GM19328 (cell line): ENCODE measurements at regions not wholly inside any gene's neighbourhood (a gene's known extent, or its start where the extent isn't known, plus 50 kb on each side); places are given as distances from the start of the nearest gene placed in this dataset.
A peak's percentile ranks its signal among the peaks of the same experiment; 100 is the strongest.

ENCODE experiments used
- ATAC-seq: cut with Tn5 transposase; IDR thresholded peaks from one replicate; pipeline ENCODE4 v1.9.1; 2021; ENCODE audit warnings: mild to moderate bottlenecking, moderate library complexity; ENCODE audit not compliant: unreplicated experiment

GRCh38 chr21:24046829-24047443, 1560.3 kb downstream of the MRPL39 start:
- ATAC-seq: no peak

GRCh38 chr21:24045775-24046215, 1561.5 kb downstream of the MRPL39 start:
- ATAC-seq: no peak

GRCh38 chr21:24045373-24045772, 1561.9 kb downstream of the MRPL39 start:
- no peak for ATAC-seq

GRCh38 chr21:24042687-24043086, 1564.6 kb downstream of the MRPL39 start:
- ATAC-seq: no peak

GRCh38 chr21:24032709-24033232, 1574.5 kb downstream of the MRPL39 start:
- no peak for ATAC-seq

- ATAC-seq: no peak
Observed at GRCh38 chr21:24027396-24027795, 1579.9 kb downstream of the MRPL39 start.

- ATAC-seq: no peak
Observed at GRCh38 chr21:24025101-24025500, 1582.2 kb downstream of the MRPL39 start.

- no peak for ATAC-seq
Observed at GRCh38 chr21:24023936-24024335, 1583.3 kb downstream of the MRPL39 start.

- no peak for ATAC-seq
Observed at GRCh38 chr21:24023402-24023801, 1583.9 kb downstream of the MRPL39 start.

GRCh38 chr21:24014381-24014780, 1592.9 kb downstream of the MRPL39 start:
- no peak for ATAC-seq

GRCh38 chr21:24011087-24011486, 1596.2 kb downstream of the MRPL39 start:
- no peak for ATAC-seq

- ATAC-seq: no peak
Observed at GRCh38 chr21:24007592-24007991, 1599.7 kb downstream of the MRPL39 start.

- ATAC-seq: no peak
Observed at GRCh38 chr21:23986987-23987386, 1620.3 kb downstream of the MRPL39 start.

GRCh38 chr21:23986214-23986613, 1621.1 kb downstream of the MRPL39 start:
- no peak for ATAC-seq

GRCh38 chr21:23982546-23982945, 1624.7 kb downstream of the MRPL39 start:
- no peak for ATAC-seq

GRCh38 chr21:23977971-23978370, 1629.3 kb downstream of the MRPL39 start:
- ATAC-seq: no peak

GRCh38 chr21:23968722-23969647, 1638.3 kb downstream of the MRPL39 start:
- peak; percentile 96 for ATAC-seq

GRCh38 chr21:23968008-23968407, 1639.3 kb downstream of the MRPL39 start:
- ATAC-seq: no peak

- no peak for ATAC-seq
Observed at GRCh38 chr21:23963454-23963853, 1643.8 kb downstream of the MRPL39 start.

- no peak for ATAC-seq
Observed at GRCh38 chr21:23960769-23961168, 1646.5 kb downstream of the MRPL39 start.

- no peak for ATAC-seq
Observed at GRCh38 chr21:23955135-23955843, 1652.0 kb downstream of the MRPL39 start.
